ENCODE measurements at regions not wholly inside any gene's neighbourhood (a gene's known extent, or its start where the extent isn't known, plus 50 kb on each side); places are given as distances from the start of the nearest gene placed in this dataset.

- H3K27me3 ChIP-seq (ENCODE audit: control insufficient read depth in 2 of 2, insufficient read depth in 2 of 2, low read length in 2 of 2) = no peaks in the 10 kb centered on the region
- TF ChIP-seq JUN (IDR thresholded peaks at IDR 0.05; ENCODE audit: borderline replicate concordance, insufficient read depth, insufficient read length, low read depth) (no peak), EZH2 (IDR thresholded peaks at IDR 0.05; ENCODE audit: borderline replicate concordance, low read depth, low read length, severe bottlenecking) (no peak)
- dilution Hi-C loops (cut with MboI; ENCODE audit: extremely low pct_ligation_motif_present, low sequenced_read_pairs) (no loop called here), intact Hi-C loops (cut with micrococcal nuclease) (loop anchor here (2.0 to 10.0 kb wide), 3 partner anchors 74 to 190 kb away; no protein-coding TSS in a partner anchor)
- H3K9me1 ChIP-seq (replicated peaks; ENCODE audit: control insufficient read depth, extremely low read depth, insufficient read depth, low read length) = no peaks in the 10 kb centered on the region
- no peaks in the 10 kb centered on the region for H3K79me2 ChIP-seq (ENCODE audit: control insufficient read depth, insufficient read depth, low read length)
- no peaks in the 10 kb centered on the region for H3K36me3 ChIP-seq (ENCODE audit: control insufficient read depth in 2 of 2, extremely low read depth in 1 of 2, insufficient read depth in 2 of 2, low read length in 2 of 2)
- CTCF ChIA-PET = interaction anchor here (1.2 to 3.5 kb wide), 9 partner anchors 9 to 195 kb away, joined by 3 to 19 read pairs (median 5); no protein-coding TSS in a partner anchor
- H2AFZ ChIP-seq (ENCODE audit: low read depth, low read length) = peak overlapping the region; percentile 10
- H3K27ac ChIP-seq (ENCODE audit: insufficient read depth, low read depth, low read length) = no peak overlapping the region
- FAIRE-seq (no peak), DNase-seq (ENCODE audit: low read depth, low spot score) (no peak)
- BruUV-seq (replicated peaks) = no TSS peak
- no peaks in the 10 kb centered on the region for H3K9me3 ChIP-seq (replicated peaks; ENCODE audit: control insufficient read depth, insufficient read depth, low read length)
- no peak overlapping the region for H3K4me2 ChIP-seq (ENCODE audit: insufficient read depth, low read length)
- H3K4me3 ChIP-seq (replicated peaks in 1 of 3; ENCODE audit: insufficient read depth in 1 of 3, low read depth in 1 of 3, low read length in 3 of 3) = no peak overlapping the region
- peaks cover 4% of the 10 kb centered on the region for H3K4me1 ChIP-seq (ENCODE audit: control insufficient read depth, extremely low read depth, insufficient read depth, low read length)
- no peak overlapping the region for H3K9ac ChIP-seq (replicated peaks; ENCODE audit: extremely low read depth, insufficient read depth, low read length)
- POLR2A ChIA-PET = no interaction called here
- H4K20me1 ChIP-seq (replicated peaks; ENCODE audit: control insufficient read depth, extremely low read depth, insufficient read depth, low read length) = no peaks in the 10 kb centered on the region
Measured at GRCh38 chr17:37844977-37845293, 79.3 kb upstream of the TBC1D3K start.

GRCh38 chr17:37844158-37844976, 79.8 kb upstream of the TBC1D3K start:
- intact Hi-C loops (cut with micrococcal nuclease) (loop anchor here (2.0 to 10.0 kb wide), 3 partner anchors 74 to 190 kb away; no protein-coding TSS in a partner anchor), dilution Hi-C loops (cut with MboI; ENCODE audit: extremely low pct_ligation_motif_present, low sequenced_read_pairs) (no loop called here)
- H2AFZ ChIP-seq (ENCODE audit: low read depth, low read length) = peak overlapping the region; percentile 41
- H3K9ac ChIP-seq (replicated peaks; ENCODE audit: extremely low read depth, insufficient read depth, low read length) = no peak overlapping the region
- DNase-seq (ENCODE audit: low read depth, low spot score) (peak; percentile 64), FAIRE-seq (no peak)
- H3K36me3 ChIP-seq (ENCODE audit: control insufficient read depth in 2 of 2, extremely low read depth in 1 of 2, insufficient read depth in 2 of 2, low read length in 2 of 2) = no peaks in the 10 kb centered on the region
- ChIA-PET CTCF (interaction anchor here (0.8 to 3.5 kb wide), 14 partner anchors 10 to 317 kb away, joined by 3 to 19 read pairs (median 4); no protein-coding TSS in a partner anchor), POLR2A (no interaction called here)
- no peak overlapping the region for H3K4me3 ChIP-seq (replicated peaks in 1 of 3; ENCODE audit: insufficient read depth in 1 of 3, low read depth in 1 of 3, low read length in 3 of 3)
- H3K79me2 ChIP-seq (ENCODE audit: control insufficient read depth, insufficient read depth, low read length) = no peaks in the 10 kb centered on the region
- H4K20me1 ChIP-seq (replicated peaks; ENCODE audit: control insufficient read depth, extremely low read depth, insufficient read depth, low read length) = no peaks in the 10 kb centered on the region
- no peaks in the 10 kb centered on the region for H3K9me1 ChIP-seq (replicated peaks; ENCODE audit: control insufficient read depth, extremely low read depth, insufficient read depth, low read length)
- H3K27ac ChIP-seq (ENCODE audit: insufficient read depth, low read depth, low read length) = no peak overlapping the region
- TF ChIP-seq POLR2AphosphoS5 (IDR thresholded peaks at IDR 0.05; ENCODE audit: insufficient read depth, low read depth, low read length) (no peak), MAX (IDR thresholded peaks at IDR 0.05; ENCODE audit: insufficient read depth, insufficient read length) (no peak), CTCF (IDR thresholded peaks at IDR 0.05; ENCODE audit: extremely low read depth in 1 of 2, insufficient read depth in 1 of 2, low read depth in 1 of 2, low read length in 2 of 2) (peak; percentile 74 to 95), EZH2 (IDR thresholded peaks at IDR 0.05; ENCODE audit: borderline replicate concordance, low read depth, low read length, severe bottlenecking) (no peak), POLR2A (IDR thresholded peaks at IDR 0.05; ENCODE audit: low read depth, low read length) (no peak), GATA2 (IDR thresholded peaks at IDR 0.05; ENCODE audit: insufficient read depth, insufficient read length, low read depth, low read length) (no peak)
- H3K4me2 ChIP-seq (ENCODE audit: insufficient read depth, low read length) = peak overlapping the region; percentile 58
- H3K27me3 ChIP-seq (ENCODE audit: control insufficient read depth in 2 of 2, insufficient read depth in 2 of 2, low read length in 2 of 2) = no peaks in the 10 kb centered on the region
- peaks cover 4% of the 10 kb centered on the region for H3K4me1 ChIP-seq (ENCODE audit: control insufficient read depth, extremely low read depth, insufficient read depth, low read length)
- H3K9me3 ChIP-seq (replicated peaks; ENCODE audit: control insufficient read depth, insufficient read depth, low read length) = no peaks in the 10 kb centered on the region
- no TSS peak for BruUV-seq (replicated peaks)

Data from endothelial cell of umbilical vein (primary cell).